Thoracic aorta (tissue), 2 donors: ENCODE measurements at regions not wholly inside any gene's neighbourhood (a gene's known extent, or its start where the extent isn't known, plus 50 kb on each side); places are given as distances from the start of the nearest gene placed in this dataset.
A peak's percentile ranks its signal among the peaks of the same experiment; 100 is the strongest.

ENCODE experiments used
- ATAC-seq: fragments of 150-250 bp; one replicate; pipeline ENCODE4 v1.8.0; 2017; ENCODE audit warnings: low read depth; ENCODE audit not compliant: insufficient number of reproducible peaks, low FRiP score
- DNase-seq: peaks from one replicate; pipeline ENCODE4 v3.0.0-alpha.2; 2020; ENCODE audit warnings: low spot score
- H3K27ac ChIP-seq, 2 donors: fragments of 200-600 bp; sonication (generic); 1 replicate in 1 of 2; 2 replicates in 1 of 2; pipeline ENCODE4 v1.5.1; 2016; ENCODE audit warnings: mild to moderate bottlenecking in 2 of 2, moderate library complexity in 2 of 2
- H3K27me3 ChIP-seq: fragments of 200-600 bp; sonication (generic); replicated peaks from 2 replicates; pipeline ENCODE4 v1.6.0; 2016; ENCODE audit warnings: mild to moderate bottlenecking; ENCODE audit not compliant: insufficient read depth
- H3K36me3 ChIP-seq: fragments of 200-600 bp; sonication (generic); one replicate; pipeline ENCODE4 v1.5.1; 2016
- H3K4me1 ChIP-seq, 2 donors: fragments of 200-600 bp; sonication (generic); 1 replicate in 1 of 2; 2 replicates in 1 of 2; pipeline versions ENCODE4 v1.5.1 to v1.6.0; 2016; ENCODE audit warnings: low read depth in 2 of 2, mild to moderate bottlenecking in 1 of 2; ENCODE audit not compliant: control insufficient read depth in 1 of 2
- H3K4me3 ChIP-seq: fragments of 200-600 bp; sonication (generic); 2 replicates; pipeline ENCODE4 v1.5.1; 2016; ENCODE audit warnings: mild to moderate bottlenecking
- H3K9me3 ChIP-seq: fragments of 200-600 bp; sonication (generic); 2 replicates; pipeline ENCODE4 v1.5.1; 2016
- CTCF ChIP-seq: fragments of 200-600 bp; sonication (generic); IDR thresholded peaks from one replicate; pipeline ENCODE4 v1.5.1; 2019; ENCODE audit warnings: antibody characterized with exemption

DNA sequence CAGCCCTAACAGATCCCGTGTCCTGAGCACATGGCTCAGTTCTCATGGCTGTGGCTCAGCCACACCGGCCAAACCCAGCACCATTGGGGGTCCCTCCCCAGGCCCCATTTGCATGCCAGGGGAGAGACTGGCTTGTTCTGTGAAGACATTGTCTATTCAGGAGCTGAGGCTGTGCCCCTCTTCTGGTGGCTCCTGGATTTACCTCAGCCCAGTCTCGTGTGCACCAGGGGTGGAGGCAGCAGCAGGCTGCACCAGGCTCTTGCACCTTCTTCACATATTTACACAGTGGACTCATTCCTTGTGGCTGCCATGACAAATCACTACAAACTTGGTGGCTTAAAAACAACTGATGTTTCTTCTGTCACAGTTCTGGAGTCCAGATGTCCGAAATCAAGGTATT lies 92.4 kb upstream of the ITGA6 start:
- Histone ChIP-seq H3K36me3 (no peaks in the 10 kb centered on the region), H3K9me3 (no peaks in the 10 kb centered on the region), H3K27ac (no peak overlapping the region), H3K27me3 (no peaks in the 10 kb centered on the region), H3K4me1 (peaks cover 0 to 9% of the 10 kb centered on the region in 2 donors), H3K4me3 (no peak overlapping the region)
- no peak for TF ChIP-seq CTCF
- DNase-seq = no peak
- ATAC-seq = no peak

GRCh38 chr2:172335736-172336135 lies 91.7 kb upstream of the ITGA6 start:
- Histone ChIP-seq H3K27ac (no peak overlapping the region), H3K4me3 (no peak overlapping the region), H3K27me3 (no peaks in the 10 kb centered on the region), H3K4me1 (peaks cover 0 to 15% of the 10 kb centered on the region in 2 donors), H3K36me3 (no peaks in the 10 kb centered on the region), H3K9me3 (no peaks in the 10 kb centered on the region)
- no peak for TF ChIP-seq CTCF
- no peak for ATAC-seq
- no peak for DNase-seq

DNA sequence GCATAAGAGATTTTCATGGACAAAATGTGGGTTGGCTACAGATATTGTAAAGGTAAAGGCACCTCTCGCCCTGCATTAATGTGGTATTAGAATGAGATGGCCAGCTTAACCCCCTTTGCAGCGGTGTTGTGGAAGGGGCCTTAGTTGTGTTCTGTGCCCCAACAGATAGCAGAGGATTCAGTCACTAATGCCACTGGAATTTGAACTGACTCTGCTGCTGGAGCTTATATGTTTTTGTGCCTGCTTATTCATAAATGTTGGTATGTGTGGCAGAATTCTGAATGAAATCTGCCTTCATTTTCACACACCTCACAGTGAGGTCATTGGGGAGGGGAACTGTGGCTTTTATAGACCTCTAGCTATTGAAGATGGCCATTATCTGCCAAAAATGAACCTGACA lies 90.7 kb upstream of the ITGA6 start:
- no peaks in the 10 kb centered on the region for H3K9me3 ChIP-seq

GRCh38 chr2:172339371-172340010 lies 87.9 kb upstream of the ITGA6 start:
- H3K4me1 ChIP-seq = peaks cover 0 to 15% of the 10 kb centered on the region in 2 donors

More for the DNA sequence above, 90.7 kb upstream of the ITGA6 start:
- H3K27ac ChIP-seq = no peak overlapping the region
- H3K27me3 ChIP-seq = no peaks in the 10 kb centered on the region
- H3K4me3 ChIP-seq = no peak overlapping the region
- H3K36me3 ChIP-seq = no peaks in the 10 kb centered on the region
- no peak for TF ChIP-seq CTCF
- ATAC-seq (no peak), DNase-seq (no peak)
- peaks cover 0 to 15% of the 10 kb centered on the region in 2 donors for H3K4me1 ChIP-seq

DNA sequence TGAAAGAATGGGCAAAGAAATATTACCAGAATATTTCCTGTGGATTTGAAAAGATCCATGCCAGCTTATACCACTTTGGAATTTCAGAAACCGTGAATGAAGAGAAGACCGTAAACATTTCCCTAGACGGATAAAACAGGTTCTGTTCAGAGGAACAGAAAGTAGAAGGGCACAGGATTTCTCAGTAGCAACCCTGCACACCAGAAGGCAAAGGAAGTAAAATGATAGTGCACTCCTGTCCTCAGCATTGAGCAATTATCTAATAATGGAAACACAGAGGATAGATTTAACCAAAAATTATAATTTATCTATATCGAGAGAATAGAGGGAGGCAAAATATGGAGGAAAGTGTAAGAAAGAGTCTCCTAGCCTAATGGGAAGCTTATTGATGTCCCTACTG lies 87.0 kb upstream of the ITGA6 start:
- Histone ChIP-seq H3K27me3 (no peaks in the 10 kb centered on the region), H3K36me3 (no peaks in the 10 kb centered on the region), H3K9me3 (no peaks in the 10 kb centered on the region), H3K4me3 (peak overlapping the region; percentile 32), H3K27ac (no peak overlapping the region), H3K4me1 (peaks cover 0 to 15% of the 10 kb centered on the region in 2 donors)
- DNase-seq (no peak), ATAC-seq (no peak)
- TF ChIP-seq CTCF = no peak

More at GRCh38 chr2:172339371-172340010, 87.9 kb upstream of the ITGA6 start:
- ATAC-seq (no peak), DNase-seq (no peak)
- no peak for TF ChIP-seq CTCF
- Histone ChIP-seq H3K27me3 (no peaks in the 10 kb centered on the region), H3K4me3 (peak overlapping the region; percentile 36), H3K9me3 (no peaks in the 10 kb centered on the region), H3K36me3 (no peaks in the 10 kb centered on the region), H3K27ac (no peak overlapping the region)
